ENCODE measurements at regions not wholly inside any gene's neighbourhood (a gene's known extent, or its start where the extent isn't known, plus 50 kb on each side); places are given as distances from the start of the nearest gene placed in this dataset.
A peak's percentile ranks its signal among the peaks of the same experiment; 100 is the strongest.
"Not testable (repeated sequence)": the region's sequence is repeated elsewhere in the genome, so short reads cannot be mapped to it uniquely, and the experiment has no call there.

DNA sequence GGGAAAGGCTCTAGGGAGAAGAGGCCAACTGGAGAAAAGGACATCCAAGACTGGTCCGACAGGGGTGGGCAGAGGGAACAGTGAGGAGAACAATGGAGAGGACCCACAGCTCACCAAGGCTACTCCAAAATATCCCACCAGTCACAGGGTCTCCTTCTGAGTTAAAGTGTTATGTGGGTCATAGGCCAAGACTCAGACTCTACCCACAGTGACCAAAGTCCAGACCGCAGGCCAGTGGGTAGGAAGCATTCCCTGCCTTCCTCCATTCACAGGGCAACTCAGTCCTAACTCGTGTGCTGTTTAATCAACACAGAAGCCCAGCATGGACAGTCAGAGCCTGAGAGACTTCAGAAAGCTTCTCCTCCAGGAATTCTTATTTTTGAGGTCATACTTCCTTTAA, 260.6 kb downstream of the SMAD2 start:
- no peak for DNase-seq

DNA sequence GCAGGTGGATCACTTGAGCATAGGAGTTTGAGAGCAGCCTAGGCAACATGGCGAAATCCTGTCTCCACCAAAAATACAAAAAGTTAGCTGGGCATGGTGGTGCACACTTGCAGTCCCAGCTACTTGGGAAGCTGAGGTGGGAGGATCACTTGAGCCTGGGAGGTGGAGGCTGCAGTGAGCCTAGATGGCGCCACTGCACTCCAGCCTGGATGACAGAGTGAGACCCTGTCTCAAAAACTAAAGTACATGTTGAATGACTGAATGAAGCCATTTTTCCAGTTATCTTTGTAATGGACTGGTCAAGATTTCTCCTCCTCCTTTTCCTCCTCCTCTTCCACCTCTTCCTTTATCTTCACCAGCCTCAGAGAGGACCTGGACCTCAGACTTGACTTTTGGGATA, 272.0 kb downstream of the SMAD2 start:
- DNase-seq, result no peak

DNA sequence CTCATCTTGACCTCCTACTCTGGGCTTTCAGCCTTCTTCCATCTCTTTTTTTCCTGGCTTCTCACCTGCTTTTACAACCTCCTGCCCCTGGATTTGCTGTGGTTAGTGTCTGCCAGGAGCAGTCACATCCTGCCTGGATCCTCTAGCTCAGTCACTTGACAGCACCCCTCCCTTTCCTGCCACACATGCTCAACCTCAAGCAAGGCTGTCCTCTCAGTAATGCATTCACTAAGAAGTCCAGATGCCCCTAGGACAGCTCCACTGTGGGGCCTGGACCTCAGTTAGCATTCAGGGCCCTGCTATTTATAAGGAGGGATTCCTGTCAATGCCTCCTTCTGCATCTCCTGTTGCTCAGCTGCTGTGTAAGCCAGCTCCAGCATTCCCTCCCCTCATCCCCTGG, 275.5 kb downstream of the SMAD2 start:
- DNase-seq, result no peak

DNA sequence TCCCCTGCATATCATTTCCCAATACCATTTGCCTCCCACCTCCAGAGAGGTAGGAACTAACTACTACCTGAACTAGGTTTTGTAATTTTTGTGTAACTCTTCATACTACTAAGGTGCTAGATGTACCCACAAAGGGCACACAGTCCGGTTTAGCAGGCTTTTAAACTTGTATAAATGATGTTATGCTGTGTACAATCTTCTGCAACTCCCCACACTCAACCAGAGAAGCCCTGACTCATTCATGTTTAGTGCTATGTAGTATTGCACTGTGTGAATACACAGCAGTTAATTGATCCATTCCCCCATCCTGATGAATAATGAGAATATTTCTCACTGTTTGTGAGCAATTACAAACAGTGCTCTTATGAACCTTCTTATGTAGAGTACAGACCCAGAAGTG, 285.6 kb downstream of the SMAD2 start:
- no peak for DNase-seq

DNA sequence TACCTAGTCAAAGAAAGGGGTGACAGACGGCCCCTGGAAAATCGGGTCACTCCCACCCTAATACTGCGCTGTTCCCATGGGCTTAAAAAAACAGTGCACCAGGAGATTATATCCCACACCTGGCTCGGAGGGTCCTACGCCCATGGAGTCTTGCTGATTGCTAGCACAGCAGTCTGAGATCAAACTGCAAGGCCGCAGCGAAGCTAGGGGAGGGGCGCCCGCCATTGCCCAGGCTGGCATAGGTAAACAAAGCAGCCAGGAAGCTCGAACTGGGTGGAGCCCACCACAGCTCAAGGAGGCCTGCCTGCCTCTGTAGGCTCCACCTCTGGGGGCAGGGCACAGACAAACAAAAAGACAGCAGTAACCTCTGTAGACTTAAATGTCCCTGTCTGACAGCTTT, 292.9 kb downstream of the SMAD2 start:
- DNase-seq, result not testable (repeated sequence)

DNA sequence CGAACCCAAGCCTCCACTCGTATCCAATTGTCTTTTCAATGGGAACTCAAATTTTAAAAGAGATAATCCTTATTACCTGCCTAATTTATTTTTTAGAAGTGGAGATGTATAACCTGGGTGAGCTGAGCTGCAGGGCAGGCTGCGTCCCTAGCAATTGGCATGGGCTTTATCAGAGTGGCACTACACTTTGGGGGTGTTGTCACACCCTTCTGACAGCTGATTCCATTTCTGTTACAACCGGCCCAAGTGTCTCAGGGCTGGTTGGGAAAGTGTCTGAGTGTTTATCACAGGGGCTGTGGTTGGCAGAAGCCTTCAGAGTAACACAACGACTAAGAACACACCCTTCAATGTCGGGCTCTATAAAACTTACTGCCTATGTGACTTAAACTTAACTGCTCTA, 295.0 kb downstream of the SMAD2 start:
- DNase-seq, result no peak

DNA sequence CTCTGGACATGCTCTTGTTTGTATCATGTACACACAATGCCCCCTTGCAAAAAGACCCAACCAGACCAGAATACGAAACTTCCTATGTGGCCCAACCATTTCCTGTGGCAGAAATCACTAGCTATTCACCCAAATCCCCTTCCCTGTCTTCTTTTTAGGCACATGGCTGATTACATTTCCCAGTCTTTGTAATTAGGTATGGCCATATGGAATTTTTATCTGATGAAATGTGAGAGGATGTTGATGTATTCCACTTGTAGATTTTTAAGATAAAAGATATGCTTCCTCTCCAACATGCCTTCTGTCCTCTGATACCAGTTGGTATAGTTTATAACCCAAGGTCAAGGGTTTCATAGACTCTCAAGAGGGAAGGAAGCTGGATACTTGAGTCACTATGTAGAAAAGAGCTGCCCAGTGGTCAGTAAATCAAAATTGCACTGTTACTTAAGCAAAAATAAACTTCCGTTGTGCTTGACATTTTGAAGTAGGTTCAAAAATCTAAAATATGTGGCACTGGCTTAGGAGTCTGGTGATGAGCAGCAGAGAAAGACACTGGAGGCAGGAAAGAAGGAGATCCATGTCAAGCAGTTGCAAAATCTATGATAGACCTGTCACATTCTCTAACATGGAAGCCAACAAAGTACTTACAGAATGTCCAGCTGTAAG, 297.4 kb downstream of the SMAD2 start:
- no peak for DNase-seq

DNA sequence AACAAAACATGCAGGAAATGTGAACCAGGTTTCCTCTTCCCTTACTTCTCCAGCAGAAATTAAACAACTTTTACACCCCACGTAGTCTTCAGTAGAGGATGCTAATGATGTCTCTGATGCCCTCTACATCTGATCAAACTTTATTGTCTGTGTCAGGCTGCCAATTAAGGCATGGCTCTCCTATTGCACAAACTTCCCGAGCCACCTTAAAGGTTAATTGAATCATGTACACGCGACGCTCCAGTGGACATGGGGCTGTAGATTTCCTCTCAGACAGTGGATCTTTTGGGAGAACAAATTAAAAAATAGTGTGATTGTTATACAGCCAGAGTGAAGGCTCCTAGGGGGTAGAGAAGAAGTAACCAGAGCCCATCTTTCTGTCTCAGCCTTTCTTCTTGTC, 301.6 kb downstream of the SMAD2 start:
- no peak for DNase-seq

DNA sequence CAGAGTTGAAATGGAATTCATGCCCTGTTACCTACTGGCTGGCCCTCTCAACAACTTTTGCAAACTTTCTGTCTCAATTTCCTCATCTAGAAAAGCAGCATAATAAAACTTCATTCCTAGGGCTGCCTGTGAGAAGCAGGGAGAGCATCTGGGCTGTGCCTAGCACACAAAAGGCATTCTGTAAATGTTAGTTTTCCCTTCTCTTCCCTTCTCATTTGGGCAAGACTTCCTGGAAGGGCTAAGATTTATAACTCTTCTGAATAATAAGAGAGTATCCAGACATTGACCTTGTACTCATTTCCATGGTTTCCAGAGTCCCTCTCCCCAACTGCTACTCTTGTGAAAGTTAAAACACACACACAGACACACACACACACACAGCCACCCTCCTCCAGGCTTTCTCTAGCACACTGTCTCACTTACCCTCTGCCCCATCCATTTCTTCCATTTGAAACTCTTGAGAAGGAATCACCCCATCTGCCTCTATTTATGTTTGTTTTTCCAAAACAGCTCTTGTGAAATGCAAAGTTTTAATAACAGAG, 302.1 kb downstream of the SMAD2 start:
- peak; percentile 5 for DNase-seq

DNA sequence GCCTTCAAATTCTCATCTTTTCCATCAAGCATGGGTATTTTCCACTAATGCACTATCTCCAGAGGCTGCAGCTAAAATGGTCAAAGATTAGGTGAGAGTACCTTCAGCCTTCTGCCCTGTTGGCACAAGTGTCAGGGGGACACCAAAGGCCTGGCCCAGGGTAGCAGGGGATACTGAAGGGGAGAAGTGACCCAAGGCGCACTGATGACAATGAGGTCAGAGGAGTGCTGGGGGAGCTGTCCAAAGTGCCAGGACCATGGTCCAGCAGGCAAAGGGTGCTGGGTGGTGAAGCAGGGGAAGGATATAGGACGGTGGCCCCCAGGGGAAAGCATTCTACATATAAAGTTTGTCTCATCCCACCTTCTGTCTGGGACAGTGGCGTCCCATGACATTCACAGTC, 303.4 kb downstream of the SMAD2 start:
- DNase-seq, result no peak

DNA sequence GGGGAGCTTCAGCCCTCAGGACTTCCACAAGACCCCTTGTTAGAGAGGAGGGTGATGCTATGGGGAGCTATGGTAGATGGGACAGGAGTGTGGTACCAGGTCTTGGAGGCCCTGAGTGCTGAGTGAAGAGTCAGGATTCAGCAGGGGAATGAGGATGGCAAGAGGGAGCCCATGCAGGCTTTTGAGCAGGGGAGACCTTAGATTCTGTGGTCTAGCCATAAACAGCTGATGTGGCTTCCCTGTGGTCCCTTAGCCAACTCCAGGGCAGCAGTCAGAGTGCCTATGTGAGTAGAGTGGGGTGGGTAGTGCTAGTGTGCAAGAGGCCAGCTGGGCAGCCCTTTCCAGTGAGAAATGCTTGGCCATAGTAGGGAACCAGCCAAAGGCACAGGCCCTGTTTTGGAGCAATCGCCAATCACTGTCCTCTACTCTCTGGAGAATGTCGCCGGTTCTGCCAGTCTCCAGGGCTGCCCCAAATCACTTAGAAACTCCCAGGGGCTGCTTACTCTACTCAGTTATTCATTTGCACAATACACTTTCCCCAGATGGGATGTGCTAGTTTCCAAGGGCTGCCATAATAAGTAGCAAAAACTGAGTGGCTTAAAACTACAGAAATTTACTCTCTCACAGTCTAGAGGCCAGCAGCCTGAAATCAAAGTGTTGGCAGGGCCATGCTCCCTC, 310.5 kb downstream of the SMAD2 start:
- DNase-seq, result no peak

DNA sequence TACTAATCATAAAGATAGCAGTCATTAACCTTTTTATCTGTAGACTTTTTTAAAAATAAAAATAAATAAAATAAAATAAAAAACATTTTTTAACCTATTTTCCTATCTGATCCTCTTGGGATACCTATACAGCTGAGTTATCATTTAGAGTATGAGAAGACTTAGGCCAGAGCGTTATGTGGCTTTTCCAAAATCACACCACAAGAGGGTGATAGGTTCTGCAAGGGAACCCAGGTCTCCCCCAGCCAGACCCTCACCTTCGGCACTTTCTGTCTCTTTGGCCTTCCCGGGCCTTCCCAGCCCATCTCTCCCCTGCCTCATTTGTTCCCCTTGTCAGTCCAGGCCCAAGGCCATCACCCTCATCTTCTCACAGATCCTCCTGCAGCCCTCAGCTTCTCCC, 311.7 kb downstream of the SMAD2 start:
- no peak for DNase-seq

DNA sequence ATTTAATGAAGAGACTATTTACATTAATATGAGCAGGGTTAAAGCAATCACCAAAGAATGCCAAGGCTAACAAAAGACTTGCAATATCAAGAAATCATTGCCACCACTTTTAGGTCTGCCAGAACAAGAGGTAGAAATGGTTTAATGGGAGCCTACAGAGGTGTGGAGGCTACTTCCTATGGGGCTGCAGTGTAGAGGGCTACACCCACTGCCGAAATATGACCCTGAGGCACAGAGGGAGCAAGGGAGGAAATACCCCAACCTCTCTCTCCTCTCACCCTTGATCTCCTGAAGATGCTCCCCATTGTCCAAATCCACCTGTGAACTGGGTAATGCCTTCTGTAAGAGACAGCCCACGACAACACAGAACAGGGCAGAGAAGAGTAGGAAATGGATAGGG, 315.4 kb downstream of the SMAD2 start:
- DNase-seq, result no peak

DNA sequence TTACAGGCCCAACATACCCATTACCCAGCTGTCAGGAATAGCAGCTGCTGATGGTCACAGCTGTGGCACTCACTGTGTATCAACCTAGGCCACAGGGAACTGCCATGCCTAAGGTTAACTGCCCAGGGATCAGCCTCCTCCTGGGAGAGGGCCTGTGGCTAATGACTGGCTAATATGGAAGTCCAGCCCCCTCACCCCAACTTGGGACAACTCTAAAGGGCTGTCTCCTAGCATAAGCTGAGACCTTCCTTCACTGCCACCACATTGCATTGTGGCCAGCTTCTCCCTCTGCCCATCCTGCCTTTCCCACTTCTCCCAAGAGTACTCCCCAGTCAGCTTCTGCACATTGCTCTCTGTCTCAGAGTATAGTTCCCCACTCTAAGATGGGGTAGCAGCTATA, 316.5 kb downstream of the SMAD2 start:
- DNase-seq, result no peak

DNA sequence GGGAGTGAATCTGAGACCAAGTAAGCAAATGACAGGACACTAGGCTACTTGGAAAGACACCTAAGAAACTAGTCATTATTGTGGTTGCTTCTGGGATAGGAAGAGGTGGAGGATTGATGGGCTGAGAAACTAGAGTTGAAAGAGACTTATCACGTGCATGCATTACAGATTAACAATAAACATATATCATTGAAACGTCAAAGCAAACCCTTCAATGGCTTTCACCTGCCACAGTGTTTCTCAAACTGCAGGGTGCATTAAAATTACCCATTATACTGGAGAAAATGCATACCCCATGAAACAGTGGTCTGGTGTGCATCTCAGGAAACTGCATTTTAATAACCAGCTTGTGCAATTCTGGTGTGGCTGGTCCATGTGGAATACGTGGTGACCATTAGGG, 318.8 kb downstream of the SMAD2 start:
- no peak for DNase-seq

DNA sequence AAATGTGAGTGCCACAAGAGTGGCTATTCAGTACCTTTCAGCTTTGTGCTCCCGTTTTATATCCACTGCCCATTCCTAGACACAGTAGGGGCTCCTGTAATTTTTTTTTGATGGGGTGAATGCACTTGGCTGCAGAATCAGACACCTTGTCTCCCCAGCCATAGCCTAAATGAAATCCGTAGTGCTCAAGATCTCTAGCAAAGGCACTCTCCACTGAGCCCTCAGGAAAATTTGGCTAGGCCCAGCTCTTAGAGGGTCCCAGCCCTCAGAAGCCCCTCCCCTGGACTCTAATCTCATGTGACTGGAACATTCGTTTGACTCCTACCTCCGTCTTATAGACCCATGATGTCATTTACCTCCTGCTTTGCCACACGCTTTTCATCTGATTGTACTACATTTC, 323.9 kb downstream of the SMAD2 start:
- no peak for DNase-seq

DNA sequence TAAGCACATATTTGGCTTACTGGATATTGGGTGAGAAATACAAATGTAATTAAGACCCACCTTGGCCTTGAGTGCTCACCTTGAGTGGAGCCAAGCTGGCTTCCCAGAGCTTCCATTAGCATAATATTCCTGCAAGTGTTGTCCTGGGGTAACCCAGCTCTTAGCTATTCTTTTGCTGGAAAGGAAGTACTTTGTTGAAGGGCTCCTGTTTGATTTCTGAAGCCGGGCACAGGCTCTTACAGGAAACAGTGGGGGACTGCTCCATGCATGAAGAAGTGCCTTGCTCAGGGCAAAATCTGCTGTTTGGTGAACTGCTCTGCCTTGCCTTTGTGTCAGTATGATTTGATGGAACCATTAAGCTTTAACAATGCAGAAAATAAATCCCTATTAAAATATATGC, 325.4 kb downstream of the SMAD2 start:
- no peak for DNase-seq

DNA sequence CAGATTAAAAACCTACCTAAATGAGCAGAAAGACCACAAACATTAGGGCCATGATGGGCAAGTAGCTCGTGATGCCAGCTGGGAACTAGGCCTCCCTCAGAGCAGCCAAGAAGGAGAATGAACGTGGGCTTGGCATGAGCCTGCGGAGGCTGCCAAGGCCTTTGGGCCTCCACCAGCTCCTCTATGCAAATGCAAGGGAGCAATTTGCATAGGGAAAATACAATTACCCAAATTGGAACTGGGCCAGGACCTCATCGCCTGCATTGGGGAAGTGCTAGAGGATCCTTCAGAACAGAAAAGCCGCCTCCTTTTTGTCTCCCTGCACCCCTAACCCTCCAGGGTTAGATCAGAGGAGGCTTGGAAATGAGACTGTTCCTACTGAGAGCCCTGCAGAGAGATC, 326.4 kb downstream of the SMAD2 start:
- no peak for DNase-seq

DNA sequence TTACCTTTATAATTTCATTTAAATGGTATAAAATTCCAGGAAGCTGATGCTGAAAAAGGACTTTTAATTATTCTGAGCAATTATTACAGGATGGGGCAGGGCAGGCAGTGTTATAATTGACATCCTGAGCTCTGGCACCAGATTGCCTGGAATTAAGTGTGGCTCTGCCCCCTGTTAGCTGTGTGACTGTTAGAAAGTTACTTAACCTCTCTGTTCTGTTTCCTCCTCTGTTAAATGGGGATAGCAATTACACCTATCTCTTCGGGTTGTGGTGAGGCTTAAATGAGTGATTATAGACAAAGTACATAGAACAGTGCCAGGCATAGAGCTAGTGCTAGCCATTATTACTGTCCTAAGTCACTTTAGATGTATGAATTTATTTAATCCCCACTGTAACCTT, 327.3 kb downstream of the SMAD2 start:
- no peak for DNase-seq

DNA sequence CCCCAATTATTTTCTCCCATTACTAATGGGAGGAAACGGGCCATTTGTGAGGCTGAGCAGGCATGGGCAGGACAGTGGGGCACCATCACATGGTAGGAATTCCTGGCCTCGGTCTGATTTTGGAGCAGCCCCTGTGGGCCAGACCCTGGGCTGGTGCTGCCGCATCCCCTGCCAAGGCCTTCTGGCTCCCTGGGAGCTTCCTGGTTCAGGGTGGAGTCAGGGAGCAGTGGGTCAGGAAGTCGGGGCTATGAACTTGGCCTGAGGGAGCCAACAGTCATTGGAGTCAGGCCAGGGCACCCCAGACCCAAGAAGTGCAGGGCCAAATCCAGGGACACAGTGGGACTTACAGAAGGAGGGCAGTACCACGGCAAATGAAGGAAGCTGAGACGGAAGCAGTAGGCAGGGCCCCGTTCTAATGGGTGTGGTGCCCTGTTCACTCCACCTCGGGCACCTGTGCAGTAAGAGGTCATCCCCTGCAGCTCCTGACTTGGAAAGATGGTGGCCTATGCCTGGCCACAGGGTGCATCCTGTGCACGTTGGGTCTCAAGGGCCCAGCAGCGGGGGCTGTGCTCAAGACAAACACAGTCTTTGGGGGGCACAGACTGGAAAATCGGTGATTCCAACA, 328.1 kb downstream of the SMAD2 start:
- no peak for DNase-seq

DNA sequence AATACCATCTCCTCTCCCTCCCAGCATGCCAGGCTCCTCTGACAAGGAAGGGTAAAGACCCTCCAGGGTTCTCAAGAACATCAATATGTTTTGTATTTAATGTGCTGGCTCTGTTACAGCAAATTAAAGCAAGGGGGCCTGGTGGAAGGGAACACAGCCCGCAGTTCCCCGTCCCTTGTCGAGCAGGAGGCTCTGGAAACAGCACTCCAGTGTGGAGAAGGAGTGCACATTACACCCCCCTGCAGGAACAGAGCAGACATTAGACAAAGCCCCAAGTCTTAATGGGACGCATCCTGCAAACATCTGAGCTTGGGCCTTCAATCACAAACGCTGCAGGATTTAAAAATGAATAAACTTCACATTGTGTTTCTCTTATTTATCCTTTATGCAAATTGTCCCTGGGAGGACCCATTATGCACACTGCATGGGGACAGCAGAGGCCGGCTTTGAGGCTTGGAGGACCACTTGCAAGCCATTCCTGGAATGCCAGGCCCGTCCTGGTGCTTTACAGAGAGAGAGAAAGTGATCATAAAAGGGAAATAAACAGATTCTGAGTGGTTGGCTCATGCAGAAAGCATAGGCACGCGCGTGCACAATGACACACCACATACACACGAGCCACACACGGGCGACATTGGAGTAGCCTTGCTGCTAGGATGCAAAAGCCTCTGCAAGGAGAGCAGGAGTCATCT, 328.7 kb downstream of the SMAD2 start:
- DNase-seq, result no peak

DNA sequence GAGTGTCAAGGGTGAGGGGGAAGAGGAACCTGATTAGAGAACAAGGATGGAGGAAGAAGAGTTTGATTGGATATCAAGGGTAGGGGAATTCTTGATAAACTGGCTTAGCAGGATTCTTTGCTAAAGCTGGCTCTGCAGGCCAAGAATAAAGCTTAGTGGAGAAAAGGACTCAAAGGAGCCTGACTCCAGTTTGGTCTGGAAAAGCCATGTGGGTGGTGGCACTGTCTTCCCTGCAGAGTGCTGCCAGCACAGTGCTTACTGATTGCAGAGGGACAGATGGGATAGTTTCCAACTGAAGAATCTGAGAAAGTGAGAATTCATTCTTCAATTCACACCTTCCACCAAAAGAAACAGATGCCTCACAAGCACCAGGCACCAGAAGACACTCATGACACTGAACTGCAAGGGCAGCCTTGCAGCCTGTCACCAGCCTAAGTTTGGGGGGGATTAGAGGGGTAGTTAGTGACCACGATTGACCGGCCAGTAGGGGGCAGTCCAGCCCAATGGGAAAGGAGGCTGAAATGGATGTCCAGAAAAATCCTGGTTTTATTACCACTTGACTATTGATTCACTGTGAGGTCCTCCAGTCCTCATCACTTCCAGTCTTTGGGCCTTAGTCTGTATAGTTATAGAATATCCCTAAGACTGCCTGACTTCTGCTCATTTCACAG, 334.5 kb downstream of the SMAD2 start:
- DNase-seq, result no peak
